HL-60 (cell line): ENCODE measurements at regions not wholly inside any gene's neighbourhood (a gene's known extent, or its start where the extent isn't known, plus 50 kb on each side); places are given as distances from the start of the nearest gene placed in this dataset.

Source experiments
- DNase-seq, 2 experiments: peaks; one replicate each; pipeline ENCODE4 v3.0.0-alpha.2; 2010 to 2020; ENCODE audit warnings: low read depth in 1 of 2, low spot score in 1 of 2
- H3K27ac ChIP-seq: fragments of 250-450 bp; sonication (Bioruptor Pico); replicated peaks from 2 replicates; pipeline ENCODE4 v1.5.1; 2020; ENCODE audit warnings: mild to moderate bottlenecking, moderate library complexity
- H3K27me3 ChIP-seq: fragments of 250-450 bp; sonication (Bioruptor Pico); 2 replicates; pipeline ENCODE4 v1.5.1; 2021; ENCODE audit warnings: mild to moderate bottlenecking, moderate library complexity; ENCODE audit not compliant: insufficient read depth, poor library complexity, severe bottlenecking
- H3K4me3 ChIP-seq: replicated peaks from 2 replicates; pipeline ENCODE4 v1.5.1; 2011; ENCODE audit warnings: mild to moderate bottlenecking, control low read depth, low read length; ENCODE audit not compliant: insufficient read depth
- GABPA ChIP-seq: IDR thresholded peaks from 2 replicates; pipeline ENCODE4 v1.6.1; 2012; ENCODE audit warnings: low read depth
- POLR2AphosphoS5 ChIP-seq: IDR thresholded peaks from 2 replicates; pipeline ENCODE4 v1.6.1; 2012; ENCODE audit warnings: low read depth
- SPI1 ChIP-seq: IDR thresholded peaks from 2 replicates; pipeline ENCODE4 v1.6.1; 2012; ENCODE audit warnings: low read depth, mild to moderate bottlenecking, borderline replicate concordance
- TF ChIP-seq, protein P1 (sequence below): IDR thresholded peaks from 2 replicates; pipeline ENCODE4 v1.6.1; 2012; ENCODE audit warnings: low read depth; ENCODE audit not compliant: insufficient replicate concordance
- TF ChIP-seq, protein P2 (sequence below): IDR thresholded peaks from one replicate; pipeline ENCODE4 v1.5.1; 2011; ENCODE audit warnings: low read length, control low read depth, inconsistent platforms; ENCODE audit not compliant: insufficient read depth

DNA sequence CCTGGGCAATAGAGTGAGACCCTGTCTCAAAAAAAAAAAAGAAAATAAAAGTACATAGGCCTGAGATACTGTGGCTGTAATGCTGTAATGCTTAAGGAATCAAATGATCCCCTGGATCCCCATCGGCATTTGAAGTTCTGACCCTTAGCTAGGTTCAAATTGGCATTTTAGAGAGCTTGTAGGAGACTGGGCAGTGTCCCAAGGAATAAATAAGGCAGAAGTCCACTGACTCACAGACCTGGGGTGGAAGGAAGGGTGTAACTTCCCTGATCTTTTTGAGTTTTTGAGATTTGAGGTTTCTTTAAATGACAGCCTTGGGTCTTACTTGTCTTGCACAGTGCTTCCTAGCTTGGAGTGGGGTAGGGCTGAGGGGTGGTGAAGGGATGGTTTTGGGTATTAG is 553.7 kb downstream of the SLC4A3 start:
- no peak for DNase-seq
- Histone ChIP-seq H3K4me3 (no peak overlapping the region), H3K27ac (no peak overlapping the region), H3K27me3 (no peaks in the 10 kb centered on the region)
- TF ChIP-seq POLR2AphosphoS5, result no peak
- TF ChIP-seq GABPA, result no peak
- TF ChIP-seq, protein P1, sequence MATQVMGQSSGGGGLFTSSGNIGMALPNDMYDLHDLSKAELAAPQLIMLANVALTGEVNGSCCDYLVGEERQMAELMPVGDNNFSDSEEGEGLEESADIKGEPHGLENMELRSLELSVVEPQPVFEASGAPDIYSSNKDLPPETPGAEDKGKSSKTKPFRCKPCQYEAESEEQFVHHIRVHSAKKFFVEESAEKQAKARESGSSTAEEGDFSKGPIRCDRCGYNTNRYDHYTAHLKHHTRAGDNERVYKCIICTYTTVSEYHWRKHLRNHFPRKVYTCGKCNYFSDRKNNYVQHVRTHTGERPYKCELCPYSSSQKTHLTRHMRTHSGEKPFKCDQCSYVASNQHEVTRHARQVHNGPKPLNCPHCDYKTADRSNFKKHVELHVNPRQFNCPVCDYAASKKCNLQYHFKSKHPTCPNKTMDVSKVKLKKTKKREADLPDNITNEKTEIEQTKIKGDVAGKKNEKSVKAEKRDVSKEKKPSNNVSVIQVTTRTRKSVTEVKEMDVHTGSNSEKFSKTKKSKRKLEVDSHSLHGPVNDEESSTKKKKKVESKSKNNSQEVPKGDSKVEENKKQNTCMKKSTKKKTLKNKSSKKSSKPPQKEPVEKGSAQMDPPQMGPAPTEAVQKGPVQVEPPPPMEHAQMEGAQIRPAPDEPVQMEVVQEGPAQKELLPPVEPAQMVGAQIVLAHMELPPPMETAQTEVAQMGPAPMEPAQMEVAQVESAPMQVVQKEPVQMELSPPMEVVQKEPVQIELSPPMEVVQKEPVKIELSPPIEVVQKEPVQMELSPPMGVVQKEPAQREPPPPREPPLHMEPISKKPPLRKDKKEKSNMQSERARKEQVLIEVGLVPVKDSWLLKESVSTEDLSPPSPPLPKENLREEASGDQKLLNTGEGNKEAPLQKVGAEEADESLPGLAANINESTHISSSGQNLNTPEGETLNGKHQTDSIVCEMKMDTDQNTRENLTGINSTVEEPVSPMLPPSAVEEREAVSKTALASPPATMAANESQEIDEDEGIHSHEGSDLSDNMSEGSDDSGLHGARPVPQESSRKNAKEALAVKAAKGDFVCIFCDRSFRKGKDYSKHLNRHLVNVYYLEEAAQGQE, result no peak
- TF ChIP-seq SPI1, result no peak
- TF ChIP-seq, protein P2, sequence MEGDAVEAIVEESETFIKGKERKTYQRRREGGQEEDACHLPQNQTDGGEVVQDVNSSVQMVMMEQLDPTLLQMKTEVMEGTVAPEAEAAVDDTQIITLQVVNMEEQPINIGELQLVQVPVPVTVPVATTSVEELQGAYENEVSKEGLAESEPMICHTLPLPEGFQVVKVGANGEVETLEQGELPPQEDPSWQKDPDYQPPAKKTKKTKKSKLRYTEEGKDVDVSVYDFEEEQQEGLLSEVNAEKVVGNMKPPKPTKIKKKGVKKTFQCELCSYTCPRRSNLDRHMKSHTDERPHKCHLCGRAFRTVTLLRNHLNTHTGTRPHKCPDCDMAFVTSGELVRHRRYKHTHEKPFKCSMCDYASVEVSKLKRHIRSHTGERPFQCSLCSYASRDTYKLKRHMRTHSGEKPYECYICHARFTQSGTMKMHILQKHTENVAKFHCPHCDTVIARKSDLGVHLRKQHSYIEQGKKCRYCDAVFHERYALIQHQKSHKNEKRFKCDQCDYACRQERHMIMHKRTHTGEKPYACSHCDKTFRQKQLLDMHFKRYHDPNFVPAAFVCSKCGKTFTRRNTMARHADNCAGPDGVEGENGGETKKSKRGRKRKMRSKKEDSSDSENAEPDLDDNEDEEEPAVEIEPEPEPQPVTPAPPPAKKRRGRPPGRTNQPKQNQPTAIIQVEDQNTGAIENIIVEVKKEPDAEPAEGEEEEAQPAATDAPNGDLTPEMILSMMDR, result no peak

DNA sequence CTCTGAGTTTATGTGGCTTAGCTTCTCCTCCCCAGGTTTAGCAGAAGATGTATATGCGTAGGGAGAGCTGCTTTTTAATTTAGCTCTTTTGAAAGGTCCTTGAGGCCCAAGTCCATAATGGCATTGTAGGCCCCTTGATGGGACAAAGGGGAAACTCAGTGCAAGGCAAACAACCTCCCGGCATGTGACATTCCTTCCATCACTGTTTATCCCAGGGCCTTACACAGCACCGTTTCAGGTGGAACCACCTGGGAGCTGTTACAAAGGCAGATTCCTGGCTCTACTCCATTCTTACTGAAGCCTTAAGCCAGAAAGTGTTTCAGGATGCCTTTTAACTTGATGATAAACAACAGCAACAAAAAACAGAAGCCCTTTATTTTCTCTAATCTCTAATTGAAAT is 555.4 kb downstream of the SLC4A3 start:
- Histone ChIP-seq H3K4me3 (no peak overlapping the region), H3K27me3 (peaks cover 3% of the 10 kb centered on the region), H3K27ac (no peak overlapping the region)
- TF ChIP-seq, protein P1, result no peak
- DNase-seq, result no peak

DNA sequence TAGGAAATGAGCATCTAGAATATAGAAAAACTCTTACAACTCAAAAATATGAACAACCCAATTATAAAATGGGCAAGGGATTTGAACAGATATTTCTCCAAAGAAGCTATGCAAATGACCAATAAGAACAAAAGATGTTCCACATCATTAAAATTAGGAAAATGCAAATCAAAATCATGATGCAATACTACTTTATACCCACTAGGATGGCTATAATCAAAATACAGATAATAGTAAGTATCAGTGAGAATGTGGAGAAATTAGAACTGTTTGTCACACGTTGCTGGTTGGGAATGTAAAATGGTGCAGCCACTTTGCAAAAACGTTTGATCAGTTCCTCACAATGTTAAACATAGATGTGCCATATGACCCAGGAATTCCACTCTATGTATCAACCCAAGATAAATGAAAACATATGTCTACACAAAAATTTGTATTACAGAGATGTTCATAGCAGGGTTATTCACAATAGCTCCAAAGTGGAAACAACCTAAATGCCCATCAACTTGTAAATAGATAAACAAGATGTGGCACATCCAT is 558.4 kb downstream of the SLC4A3 start:
- no peak for DNase-seq
- no peak overlapping the region for H3K27ac ChIP-seq
- peaks cover 3% of the 10 kb centered on the region for H3K27me3 ChIP-seq
- TF ChIP-seq, protein P1, result no peak
- TF ChIP-seq SPI1 (no peak), GABPA (no peak), POLR2AphosphoS5 (no peak)
- TF ChIP-seq, protein P2, result no peak
- no peak overlapping the region for H3K4me3 ChIP-seq
